D721Med (cell line): ENCODE measurements at regions not wholly inside any gene's neighbourhood (a gene's known extent, or its start where the extent isn't known, plus 50 kb on each side); places are given as distances from the start of the nearest gene placed in this dataset.
"Not testable (repeated sequence)": the region's sequence is repeated elsewhere in the genome, so short reads cannot be mapped to it uniquely, and the experiment has no call there.

Experiments used
- DNase-seq: peaks from one replicate; pipeline ENCODE4 v3.0.0; 2011; ENCODE audit warnings: low spot score; ENCODE audit not compliant: insufficient read length
- FAIRE-seq: peaks from 2 replicates; lab custom pipeline; 2011; peaks lifted over from hg19 to GRCh38; lab: Jason Lieb, UNC
- TF ChIP-seq, protein P1 (sequence below): IDR thresholded peaks from 2 replicates; pipeline ENCODE4 v1.5.1; 2012; ENCODE audit warnings: mild to moderate bottlenecking, control low read depth; ENCODE audit not compliant: insufficient read depth; ENCODE audit errors: missing control alignments

- TF ChIP-seq, protein P1, sequence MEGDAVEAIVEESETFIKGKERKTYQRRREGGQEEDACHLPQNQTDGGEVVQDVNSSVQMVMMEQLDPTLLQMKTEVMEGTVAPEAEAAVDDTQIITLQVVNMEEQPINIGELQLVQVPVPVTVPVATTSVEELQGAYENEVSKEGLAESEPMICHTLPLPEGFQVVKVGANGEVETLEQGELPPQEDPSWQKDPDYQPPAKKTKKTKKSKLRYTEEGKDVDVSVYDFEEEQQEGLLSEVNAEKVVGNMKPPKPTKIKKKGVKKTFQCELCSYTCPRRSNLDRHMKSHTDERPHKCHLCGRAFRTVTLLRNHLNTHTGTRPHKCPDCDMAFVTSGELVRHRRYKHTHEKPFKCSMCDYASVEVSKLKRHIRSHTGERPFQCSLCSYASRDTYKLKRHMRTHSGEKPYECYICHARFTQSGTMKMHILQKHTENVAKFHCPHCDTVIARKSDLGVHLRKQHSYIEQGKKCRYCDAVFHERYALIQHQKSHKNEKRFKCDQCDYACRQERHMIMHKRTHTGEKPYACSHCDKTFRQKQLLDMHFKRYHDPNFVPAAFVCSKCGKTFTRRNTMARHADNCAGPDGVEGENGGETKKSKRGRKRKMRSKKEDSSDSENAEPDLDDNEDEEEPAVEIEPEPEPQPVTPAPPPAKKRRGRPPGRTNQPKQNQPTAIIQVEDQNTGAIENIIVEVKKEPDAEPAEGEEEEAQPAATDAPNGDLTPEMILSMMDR: no peak
- FAIRE-seq: no peak
- no peak for DNase-seq
These were observed 615.1 kb upstream of the SGCD start for GRCh38 chr5:155711882-155712281.

DNA sequence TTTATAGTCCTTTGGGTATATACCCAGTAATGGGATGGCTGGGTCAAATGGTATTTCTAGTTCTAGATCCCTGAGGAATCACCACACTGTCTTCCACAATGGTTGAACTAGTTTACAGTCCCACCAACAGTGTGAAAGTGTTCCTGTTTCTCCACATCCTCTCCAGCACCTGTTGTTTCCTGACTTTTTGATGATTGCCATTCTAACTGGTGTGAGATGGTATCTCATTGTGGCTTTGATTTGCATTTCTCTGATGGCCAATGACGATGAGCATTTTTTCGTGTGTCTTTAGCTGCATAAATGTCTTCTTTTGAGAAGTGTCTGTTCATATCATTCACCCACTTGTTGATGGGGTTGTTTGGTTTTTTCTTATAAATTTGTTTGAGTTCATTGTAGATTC is 612.5 kb upstream of the SGCD start:
- not testable (repeated sequence) for DNase-seq, FAIRE-seq

DNA sequence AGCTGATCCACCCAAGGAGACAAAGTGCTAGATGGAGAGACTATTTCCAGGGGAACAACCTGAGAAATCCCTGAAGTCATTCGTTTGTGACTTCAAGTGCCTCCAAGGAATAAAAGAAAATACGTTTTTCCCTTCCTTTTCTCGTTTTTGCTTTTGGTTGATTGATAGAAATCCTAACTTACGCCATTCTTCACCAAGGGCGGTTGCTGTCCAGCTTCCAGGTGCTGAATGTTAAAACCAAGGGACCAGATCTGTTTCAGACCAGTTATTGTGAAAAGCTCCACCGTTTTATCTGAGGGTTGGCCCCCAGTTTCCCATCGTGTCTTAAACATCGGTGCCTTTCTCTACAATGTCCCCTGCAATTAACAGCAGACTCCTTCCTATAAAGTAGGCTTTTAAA is 600.7 kb upstream of the SGCD start:
- FAIRE-seq: no peak
- TF ChIP-seq, protein P1: no peak

GRCh38 chr5:155727512-155728145 is 599.3 kb upstream of the SGCD start:
- no peak for FAIRE-seq
- TF ChIP-seq, protein P1: no peak
- no peak for DNase-seq

More for the DNA sequence above, 600.7 kb upstream of the SGCD start:
- no peak for DNase-seq

DNA sequence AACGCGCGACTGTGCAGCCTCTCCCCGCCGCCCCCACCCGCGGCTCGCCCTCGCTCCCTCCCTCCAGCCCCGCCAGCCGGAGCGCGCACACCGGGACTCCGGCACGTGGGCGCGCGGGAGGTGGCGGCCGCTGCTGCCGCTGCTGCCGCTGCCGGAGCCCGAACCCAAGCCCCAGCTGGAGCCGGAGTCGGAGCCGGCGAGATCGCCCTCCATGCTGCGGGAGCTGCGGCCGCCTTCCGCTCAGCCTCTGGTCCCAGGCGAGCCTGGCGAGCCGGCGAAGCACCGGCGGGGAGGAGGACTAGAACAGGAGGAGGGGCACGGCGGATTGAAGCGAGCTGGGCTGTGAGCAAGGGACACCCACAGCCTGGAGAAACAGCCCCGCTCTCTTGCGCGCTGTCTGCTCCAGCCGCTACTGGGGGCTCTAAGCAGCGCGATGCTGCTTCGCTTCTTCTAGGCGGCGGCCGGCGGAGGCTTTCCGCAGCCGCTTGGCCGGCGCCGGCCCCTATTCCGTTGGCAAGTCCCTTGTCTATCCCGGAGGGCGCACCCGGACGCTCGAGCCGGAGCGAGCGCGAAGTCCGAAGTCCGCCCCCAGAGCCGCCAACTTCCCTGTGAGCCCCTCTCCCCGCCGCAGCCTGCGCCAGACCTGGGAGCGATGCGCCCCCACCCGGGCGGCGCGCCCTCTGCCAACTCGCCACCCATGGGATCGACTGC is 598.7 kb upstream of the SGCD start:
- TF ChIP-seq, protein P1: no peak
- FAIRE-seq: no peak
- peak; percentile 47 for DNase-seq

DNA sequence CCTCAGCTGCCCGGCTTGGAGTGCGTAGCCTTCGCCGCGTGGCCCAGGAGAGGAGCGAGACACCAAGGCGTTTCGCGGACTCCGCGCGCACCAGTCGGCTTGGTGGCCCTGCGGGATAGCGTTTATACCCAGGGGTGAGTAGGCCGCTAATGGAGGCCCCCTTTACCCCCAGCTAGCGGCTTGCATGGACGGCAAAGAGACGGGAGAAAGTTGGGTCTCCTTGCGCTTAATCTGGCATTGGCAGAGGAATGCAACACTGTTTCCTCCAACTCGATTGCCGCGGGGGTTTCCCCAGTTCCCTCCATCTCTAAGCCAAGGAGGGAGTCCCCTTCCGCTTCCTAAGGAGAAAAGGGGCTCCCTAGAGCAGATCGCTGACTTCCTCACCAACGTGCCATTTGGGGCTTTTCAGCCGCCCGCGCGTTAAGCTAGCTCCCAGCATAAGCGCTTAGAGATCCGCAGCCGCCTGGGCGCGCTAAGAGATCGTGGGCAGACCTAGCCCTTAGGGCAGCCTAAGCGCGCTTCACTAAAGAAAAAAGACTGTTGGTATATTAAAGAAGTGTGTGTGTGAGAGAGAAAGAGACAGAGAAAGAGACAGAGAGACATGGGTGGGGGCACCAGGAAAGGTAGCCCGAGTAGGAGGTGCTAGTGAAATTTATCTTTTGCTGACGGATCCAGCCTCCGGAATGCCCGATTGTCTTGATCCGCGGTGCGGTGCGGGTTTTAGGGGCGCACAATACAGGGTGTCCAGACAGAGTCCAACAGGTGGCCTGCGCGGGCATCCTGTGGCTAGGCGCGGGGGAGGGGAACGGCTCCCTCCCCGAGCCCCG is 597.9 kb upstream of the SGCD start:
- TF ChIP-seq, protein P1: peak; percentile 41
- DNase-seq (peak; percentile 41), FAIRE-seq (no peak)

DNA sequence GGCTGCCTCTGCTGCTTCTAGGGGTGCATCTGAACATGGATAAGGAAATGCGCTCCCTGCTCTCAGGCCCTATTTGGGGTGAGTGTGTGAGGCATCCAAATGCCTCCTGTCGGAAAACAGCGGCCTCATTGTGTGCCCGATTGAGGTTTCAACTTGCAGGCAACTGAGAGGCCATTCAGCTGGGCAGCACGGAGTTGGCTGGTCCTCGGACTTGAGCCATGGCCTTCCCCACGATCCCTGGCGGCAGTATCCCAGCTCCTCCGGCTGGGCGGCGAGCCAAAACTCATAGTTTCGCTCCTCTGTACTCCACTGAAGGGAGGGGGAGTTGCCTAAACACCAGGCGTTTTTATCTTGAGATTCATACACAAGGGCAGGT is 597.3 kb upstream of the SGCD start:
- no peak for DNase-seq
- TF ChIP-seq, protein P1: no peak
- FAIRE-seq: no peak
